ENCODE measurements at regions not wholly inside any gene's neighbourhood (a gene's known extent, or its start where the extent isn't known, plus 50 kb on each side); places are given as distances from the start of the nearest gene placed in this dataset.
"Not testable (repeated sequence)": the region's sequence is repeated elsewhere in the genome, so short reads cannot be mapped to it uniquely, and the experiment has no call there.

DNA sequence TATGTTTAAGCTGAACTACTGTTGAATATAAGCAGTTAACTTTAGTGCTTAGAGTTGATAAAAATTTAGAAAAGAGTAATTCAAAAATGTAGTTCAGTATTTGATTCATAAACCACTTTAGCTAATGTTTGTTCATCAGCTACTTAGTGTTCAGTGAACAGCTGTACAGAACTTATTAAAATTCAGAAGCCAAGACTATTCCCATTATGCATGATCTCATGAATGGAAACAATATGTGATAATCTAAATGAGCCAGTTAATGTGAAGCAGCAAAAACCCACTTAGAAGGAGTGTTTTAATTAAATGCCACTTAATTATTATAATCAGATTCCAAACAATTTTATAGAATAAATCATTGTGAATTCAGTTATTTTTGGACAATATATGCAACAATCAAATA, 92.9 kb upstream of the NEGR1 start:
- TF ChIP-seq ZNF70 (CRISPR knock-in tag; IDR thresholded peaks at IDR 0.05) (no peak), CREB5 (CRISPR knock-in tag; IDR thresholded peaks at IDR 0.05; ENCODE audit: low read depth) (no peak), OSR1 (CRISPR knock-in tag; IDR thresholded peaks at IDR 0.05) (no peak), TSHZ2 (CRISPR knock-in tag; IDR thresholded peaks at IDR 0.05) (no peak), RARB (CRISPR knock-in tag; IDR thresholded peaks at IDR 0.05) (no peak)
- TF ChIP-seq, protein P1, sequence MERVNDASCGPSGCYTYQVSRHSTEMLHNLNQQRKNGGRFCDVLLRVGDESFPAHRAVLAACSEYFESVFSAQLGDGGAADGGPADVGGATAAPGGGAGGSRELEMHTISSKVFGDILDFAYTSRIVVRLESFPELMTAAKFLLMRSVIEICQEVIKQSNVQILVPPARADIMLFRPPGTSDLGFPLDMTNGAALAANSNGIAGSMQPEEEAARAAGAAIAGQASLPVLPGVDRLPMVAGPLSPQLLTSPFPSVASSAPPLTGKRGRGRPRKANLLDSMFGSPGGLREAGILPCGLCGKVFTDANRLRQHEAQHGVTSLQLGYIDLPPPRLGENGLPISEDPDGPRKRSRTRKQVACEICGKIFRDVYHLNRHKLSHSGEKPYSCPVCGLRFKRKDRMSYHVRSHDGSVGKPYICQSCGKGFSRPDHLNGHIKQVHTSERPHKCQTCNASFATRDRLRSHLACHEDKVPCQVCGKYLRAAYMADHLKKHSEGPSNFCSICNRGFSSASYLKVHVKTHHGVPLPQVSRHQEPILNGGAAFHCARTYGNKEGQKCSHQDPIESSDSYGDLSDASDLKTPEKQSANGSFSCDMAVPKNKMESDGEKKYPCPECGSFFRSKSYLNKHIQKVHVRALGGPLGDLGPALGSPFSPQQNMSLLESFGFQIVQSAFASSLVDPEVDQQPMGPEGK (CRISPR knock-in tag; IDR thresholded peaks at IDR 0.05; ENCODE audit: borderline replicate concordance) = no peak
- ATAC-seq = no peak

GRCh38 chr1:72371259-72372035, 89.1 kb upstream of the NEGR1 start:
- no peak for TF ChIP-seq GLIS3 (CRISPR knock-in tag; IDR thresholded peaks at IDR 0.05)
- no peak for TF ChIP-seq ZFP3 (CRISPR knock-in tag; IDR thresholded peaks at IDR 0.05)
- no peak for TF ChIP-seq TCF4 (CRISPR knock-in tag; IDR thresholded peaks at IDR 0.05; ENCODE audit: borderline replicate concordance)
- TF ChIP-seq ISL1 (CRISPR knock-in tag; IDR thresholded peaks at IDR 0.05) = no peak
- TF ChIP-seq SNAI2 (CRISPR knock-in tag; IDR thresholded peaks at IDR 0.05) = no peak
- no peak for TF ChIP-seq POU6F1 (CRISPR knock-in tag; IDR thresholded peaks at IDR 0.05; ENCODE audit: borderline replicate concordance, low read depth)
- TF ChIP-seq ZNF8 (CRISPR knock-in tag; IDR thresholded peaks at IDR 0.05) = no peak
- no peak for TF ChIP-seq ARNTL (CRISPR knock-in tag; IDR thresholded peaks at IDR 0.05; ENCODE audit: borderline replicate concordance, low read depth)
- TF ChIP-seq ZNF70 (CRISPR knock-in tag; IDR thresholded peaks at IDR 0.05) = no peak
- no peak for TF ChIP-seq OSR1 (CRISPR knock-in tag; IDR thresholded peaks at IDR 0.05)
- TF ChIP-seq RARB (CRISPR knock-in tag; IDR thresholded peaks at IDR 0.05) = no peak
- TF ChIP-seq CSDC2 (CRISPR knock-in tag; IDR thresholded peaks at IDR 0.05) = no peak
- TF ChIP-seq, protein P1 (CRISPR knock-in tag; IDR thresholded peaks at IDR 0.05; ENCODE audit: borderline replicate concordance) = no peak
- ATAC-seq = no peak

DNA sequence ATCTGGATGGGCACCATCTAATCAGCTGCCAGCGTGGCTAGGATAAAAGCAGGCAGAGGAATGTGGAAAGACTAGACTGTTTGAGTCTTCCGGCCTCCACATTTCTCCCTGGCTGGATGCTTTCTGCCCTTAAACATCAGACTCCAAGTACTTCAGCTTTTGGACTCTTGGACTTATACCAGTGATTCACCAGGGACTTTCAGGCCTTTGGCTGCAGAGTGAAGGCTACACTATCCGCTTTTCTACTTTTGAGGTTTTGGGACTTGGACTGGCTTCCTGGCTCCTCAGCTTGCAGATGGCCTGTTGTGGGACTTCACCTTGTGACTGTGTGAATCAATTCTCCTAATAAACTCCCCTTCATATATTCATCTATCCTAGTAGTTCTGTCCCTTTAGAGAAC, 88.5 kb upstream of the NEGR1 start:
- not testable (repeated sequence) for ATAC-seq

GRCh38 chr1:72369069-72369757, 86.9 kb upstream of the NEGR1 start:
- no peak for ATAC-seq
- TF ChIP-seq ZFP30 (CRISPR knock-in tag; IDR thresholded peaks at IDR 0.05) (no peak), ZNF565 (CRISPR knock-in tag; conservative IDR thresholded peaks at IDR 0.05; ENCODE audit: low read depth) (no peak), ISL1 (CRISPR knock-in tag; IDR thresholded peaks at IDR 0.05) (no peak), PPARA (CRISPR knock-in tag; IDR thresholded peaks at IDR 0.05; ENCODE audit: borderline replicate concordance) (no peak), RARB (CRISPR knock-in tag; IDR thresholded peaks at IDR 0.05) (no peak), CSRNP3 (CRISPR knock-in tag; IDR thresholded peaks at IDR 0.05) (no peak), ARNTL (CRISPR knock-in tag; IDR thresholded peaks at IDR 0.05; ENCODE audit: borderline replicate concordance, low read depth) (no peak), CSDC2 (CRISPR knock-in tag; IDR thresholded peaks at IDR 0.05) (no peak), TCF4 (CRISPR knock-in tag; IDR thresholded peaks at IDR 0.05; ENCODE audit: borderline replicate concordance) (no peak), ESRRG (CRISPR knock-in tag; IDR thresholded peaks at IDR 0.05) (no peak), TSHZ2 (CRISPR knock-in tag; IDR thresholded peaks at IDR 0.05) (no peak), ZNF70 (CRISPR knock-in tag; IDR thresholded peaks at IDR 0.05) (no peak)
